DMS153 (cell line): ENCODE measurements at regions not wholly inside any gene's neighbourhood (a gene's known extent, or its start where the extent isn't known, plus 50 kb on each side); places are given as distances from the start of the nearest gene placed in this dataset.
"Not testable (repeated sequence)": the region's sequence is repeated elsewhere in the genome, so short reads cannot be mapped to it uniquely, and the experiment has no call there.

Source experiments
- DNase-seq: peaks from one replicate; lab custom pipeline; 2025; lab: John Stamatoyannopoulos, UW

DNA sequence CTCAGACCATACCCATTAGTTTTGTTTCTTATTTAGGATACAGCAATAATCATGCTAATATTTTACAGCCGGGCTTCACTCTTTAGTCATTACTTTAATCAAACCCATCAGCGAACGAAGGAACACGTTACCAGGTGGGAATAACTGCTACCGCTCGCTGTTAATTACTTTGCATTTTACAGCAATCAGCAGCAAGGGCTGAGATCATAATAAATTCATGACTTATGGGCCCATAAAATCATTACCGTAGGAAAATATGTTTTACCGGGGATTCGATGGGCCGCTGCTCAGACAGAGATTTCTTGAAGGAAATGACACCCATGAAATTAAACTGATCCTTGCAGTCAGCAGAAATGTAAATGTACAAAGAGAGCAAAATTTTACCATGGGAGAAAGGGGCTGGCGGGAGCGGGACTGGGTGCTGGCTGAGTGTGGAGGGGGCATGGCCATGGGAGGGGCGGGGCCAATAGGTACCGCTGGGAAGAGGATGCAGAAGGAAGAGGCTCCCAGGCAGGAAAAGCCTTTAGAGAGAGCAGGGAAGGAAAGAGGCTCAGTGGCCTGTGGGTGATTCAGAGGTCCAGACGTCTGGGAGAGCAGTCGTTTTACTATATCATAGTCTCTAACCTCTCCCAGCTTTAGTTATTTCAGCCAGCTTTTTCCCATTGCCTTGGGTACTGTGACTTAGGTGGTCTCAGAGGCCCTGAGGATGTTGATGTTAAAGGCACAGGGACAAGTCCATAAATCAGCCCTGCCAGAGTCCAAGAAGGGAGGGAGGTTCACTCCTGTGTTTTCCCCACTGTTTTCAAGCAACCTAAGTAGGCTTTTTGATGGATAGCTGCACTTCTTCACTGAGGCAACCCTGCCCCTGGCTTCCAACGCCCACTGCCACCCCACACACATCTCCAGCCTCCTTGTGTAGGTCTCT is 258.9 kb downstream of the SEC16B start:
- DNase-seq, result no peak

DNA sequence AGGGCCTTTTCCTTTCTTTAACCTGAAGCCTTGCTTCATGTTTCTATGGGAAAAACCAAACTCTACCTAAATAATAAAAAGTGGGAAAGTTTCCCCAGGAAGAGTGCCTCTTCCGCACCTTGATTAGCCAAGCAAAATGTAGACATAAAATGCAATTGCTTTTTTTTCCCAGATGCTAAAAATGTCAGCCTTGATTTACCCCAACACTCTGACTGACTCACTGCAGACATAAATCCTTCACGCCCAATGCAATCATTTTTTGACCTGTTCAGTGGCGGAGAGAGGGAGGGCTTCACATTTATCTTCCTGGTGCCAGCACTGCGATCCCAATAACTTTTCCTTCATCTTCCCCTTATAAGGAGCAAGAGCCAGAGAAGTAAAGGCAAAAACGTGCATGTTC is 261.5 kb downstream of the SEC16B start:
- no peak for DNase-seq

DNA sequence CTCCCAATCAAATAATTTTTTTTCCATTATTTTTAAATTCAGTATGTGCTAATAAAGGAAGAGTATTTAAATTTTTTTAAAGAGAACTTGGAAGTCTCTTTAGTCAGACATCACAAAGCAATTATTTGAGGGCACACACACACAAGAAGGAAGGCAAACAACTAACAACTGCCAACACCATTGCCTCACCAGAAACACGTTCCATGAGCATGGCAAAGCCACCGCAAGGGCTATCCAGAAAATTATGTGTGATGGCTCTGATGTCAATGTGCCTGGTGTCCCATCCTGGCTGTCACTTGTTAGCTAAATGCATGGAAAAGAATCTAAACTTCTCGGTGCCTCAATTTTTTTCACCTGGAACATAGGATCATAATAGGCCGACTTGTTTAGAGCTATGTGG is 262.9 kb downstream of the SEC16B start:
- no peak for DNase-seq

DNA sequence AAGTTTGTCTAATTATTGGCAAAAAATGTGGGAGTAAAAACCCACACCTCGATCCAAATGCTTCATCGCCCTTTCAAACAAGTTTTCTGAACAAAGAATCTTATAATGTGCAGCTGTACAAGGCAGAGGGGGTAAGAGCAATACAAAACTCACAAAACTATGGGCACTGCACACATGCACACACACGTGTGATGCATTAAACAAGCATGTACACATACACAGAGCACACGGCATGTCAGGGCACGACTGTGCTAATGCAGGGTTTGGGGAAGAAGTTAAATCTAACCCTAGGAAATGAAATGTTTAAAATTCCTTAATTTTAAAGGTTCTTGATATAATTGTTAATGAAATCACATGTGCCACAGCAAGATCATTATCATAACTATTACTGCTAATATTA is 264.0 kb downstream of the SEC16B start:
- DNase-seq, result no peak

DNA sequence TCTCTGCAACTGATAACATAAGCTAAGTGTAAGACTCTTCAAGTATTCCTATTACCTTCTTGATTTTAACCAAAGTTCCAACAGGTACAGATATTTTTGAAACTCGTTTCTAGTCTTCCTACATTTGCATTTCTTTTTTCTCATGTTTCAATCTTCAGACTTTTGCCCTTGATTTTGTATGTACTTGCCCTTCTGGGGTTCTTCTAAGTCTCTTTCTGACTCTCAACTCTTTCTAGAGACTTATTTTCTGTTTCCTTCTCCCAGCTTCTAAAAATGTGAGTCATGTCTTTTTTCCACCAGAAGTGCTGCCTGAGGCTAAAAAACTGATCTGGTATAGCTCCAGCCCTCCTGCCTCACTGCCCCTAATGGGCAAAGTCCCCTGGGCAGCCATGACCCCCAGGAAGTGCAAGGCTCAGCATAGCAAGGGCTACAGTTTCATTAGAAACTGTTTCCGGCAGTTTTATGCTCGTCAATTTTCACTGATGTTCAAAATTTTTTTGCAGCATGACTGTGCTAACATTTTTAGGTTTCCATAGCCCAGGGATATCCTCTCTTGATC is 265.9 kb downstream of the SEC16B start:
- no peak for DNase-seq

DNA sequence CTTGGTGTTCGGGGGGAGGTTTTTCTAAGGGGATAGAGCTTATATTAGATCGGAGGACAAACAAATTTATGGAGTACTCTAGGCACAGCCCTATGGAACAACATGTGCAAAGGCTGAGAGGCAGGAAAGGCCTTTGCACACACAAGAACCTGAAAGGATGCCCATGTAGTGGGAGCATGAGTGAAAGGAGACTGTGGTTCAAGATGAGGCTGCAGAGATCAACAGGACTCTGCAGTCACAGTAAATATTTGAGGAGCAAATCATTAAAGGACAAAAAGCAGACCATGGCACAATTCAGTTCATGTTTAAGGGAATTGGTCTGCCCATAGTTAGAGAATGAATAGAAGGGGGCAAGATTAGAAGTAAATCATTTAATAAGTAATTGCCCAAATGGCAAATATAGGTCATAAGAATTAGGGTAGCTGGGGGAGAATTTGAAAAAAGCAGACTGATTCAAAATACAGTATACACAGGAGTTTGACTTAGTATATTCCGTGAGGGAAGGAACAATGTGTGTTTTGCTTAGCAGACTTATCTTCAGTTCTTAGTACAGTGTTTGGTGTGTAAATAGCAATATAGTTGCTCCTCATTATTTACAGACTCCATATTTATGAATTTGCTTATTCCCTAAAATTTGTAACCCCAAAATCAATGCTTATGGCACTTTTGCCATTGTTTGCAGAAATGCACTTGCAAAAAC is 268.1 kb downstream of the SEC16B start:
- DNase-seq, result no peak

DNA sequence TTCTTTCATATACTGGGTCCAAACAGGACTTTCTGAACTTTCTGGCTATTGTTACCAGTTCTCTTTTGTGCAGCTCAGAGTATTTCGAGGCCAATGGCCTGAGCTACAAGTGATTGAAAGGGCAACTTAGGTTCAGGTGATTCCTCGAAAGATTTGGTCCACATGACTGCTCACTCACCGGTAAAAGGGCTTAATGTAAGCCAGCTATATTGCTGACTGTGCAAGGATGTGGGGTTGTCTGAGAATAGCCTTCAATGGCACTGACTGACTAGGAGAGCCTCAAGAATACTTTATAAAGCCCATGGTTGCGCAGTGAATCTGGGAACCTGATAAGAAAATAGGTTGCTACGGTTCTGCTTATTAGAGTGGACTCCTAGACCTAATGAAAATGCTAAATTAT is 269.0 kb downstream of the SEC16B start:
- no peak for DNase-seq

DNA sequence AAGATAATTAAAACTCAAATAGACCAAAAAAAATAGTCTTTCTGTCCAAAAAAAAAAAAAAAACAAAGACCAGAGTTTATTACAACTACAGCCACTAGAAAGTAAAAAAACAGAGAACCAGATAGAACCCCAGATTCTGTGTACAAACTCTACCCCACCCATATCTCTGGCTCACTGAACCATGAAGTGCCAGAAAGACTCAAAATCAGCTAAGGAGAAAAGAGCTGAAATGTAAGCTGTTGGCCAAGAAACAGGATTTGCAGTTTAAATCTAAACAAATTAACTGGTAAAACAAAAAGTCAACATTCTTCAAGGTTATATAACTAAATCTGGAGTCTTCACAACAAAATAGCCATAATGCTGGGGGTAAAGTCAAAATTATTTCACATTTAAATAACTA is 278.9 kb downstream of the SEC16B start:
- DNase-seq, result no peak

DNA sequence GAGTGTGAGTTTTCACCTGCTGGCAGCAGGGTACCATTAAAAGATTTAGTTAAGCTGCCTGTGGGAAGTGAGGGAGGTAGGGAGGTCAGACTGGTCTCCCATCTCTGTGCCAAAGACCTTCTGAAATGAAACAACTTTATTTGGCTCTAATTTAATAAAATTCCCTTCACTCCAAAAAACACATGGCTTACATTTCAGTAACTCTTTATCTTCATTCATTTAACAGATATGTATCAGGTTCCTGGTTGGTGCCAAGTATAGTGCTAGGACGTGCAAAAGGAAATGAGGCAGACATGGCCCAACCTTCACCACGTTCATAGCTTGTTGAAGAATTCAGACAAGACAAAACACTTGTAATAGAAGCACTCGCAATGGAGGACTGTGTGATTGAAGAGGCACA is 282.3 kb downstream of the SEC16B start:
- DNase-seq, result no peak

DNA sequence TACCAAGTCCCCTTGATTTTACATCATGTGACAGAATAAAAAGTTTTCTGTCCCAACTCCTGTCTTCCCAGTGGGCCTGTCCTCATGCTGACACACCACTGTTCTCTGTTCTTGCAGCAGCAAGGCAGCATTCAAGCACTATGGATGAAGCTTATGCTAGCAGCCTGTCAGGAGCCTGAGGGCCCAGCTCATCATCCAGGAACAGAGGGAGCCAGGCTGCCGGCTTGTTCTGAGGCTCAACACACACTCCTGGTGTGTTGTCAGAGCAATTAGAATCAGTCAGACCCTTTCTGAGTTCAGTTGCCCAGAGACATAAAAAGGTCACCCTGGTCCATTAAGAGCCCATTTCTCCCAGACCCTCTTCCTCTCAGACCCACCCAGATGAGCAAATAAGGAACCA is 282.9 kb downstream of the SEC16B start:
- DNase-seq, result no peak

DNA sequence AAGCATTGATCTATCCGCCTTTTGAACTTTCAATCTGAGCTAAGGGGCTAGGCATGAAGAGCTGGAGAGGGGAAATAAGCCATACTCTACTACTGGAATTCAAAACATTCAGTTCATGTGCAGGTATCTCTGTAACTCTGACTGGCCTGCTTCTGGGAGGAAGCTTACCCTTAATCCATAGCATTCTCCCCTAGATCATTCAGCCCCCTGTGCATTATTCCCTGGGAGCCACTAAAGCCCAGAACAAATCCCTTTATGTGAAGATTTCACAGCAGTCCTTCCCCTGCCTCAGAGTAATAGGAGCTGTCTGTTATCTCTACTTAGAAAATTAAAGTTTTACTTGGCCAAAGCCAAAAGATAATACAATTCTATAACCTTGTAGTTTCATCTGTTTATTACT is 300.7 kb downstream of the SEC16B start:
- DNase-seq, result no peak

DNA sequence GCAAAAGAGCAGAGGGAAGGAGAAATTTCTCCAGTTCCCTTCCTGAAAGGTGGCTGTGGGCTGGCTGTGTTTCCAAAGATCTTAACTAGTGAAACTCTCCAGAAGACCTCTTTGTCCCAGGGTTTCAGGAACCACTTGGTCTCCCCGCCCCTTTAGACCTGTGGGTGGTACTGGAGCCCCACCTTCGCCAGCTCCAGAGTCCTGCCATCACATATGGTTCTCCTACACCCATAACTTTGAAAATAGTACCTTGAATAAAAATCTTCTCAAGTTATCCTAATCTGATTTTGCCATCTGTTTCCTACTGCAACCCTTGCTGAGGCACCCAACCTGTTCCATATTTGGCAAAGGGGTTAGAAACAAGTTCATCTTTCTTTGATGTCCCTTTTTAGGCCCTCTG is 303.9 kb downstream of the SEC16B start:
- DNase-seq, result no peak

DNA sequence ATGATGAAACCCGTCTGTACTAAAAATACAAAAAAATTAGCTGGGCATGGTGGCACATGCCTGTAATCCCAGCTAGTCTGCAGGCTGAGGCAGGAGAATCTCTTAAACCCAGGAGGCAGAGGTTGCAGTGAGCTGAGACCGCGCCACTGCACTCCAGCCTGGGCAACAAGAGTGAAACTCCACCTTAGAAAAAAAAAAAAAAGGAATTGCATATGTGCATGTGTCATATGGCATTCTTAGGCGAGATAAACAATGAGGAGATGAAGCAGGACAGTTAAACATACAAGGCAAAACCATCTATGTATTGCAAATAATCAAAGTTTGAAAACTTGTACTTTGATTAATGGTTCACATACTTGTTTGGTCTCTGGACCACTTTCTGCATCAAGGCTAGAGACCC is 305.1 kb downstream of the SEC16B start:
- not testable (repeated sequence) for DNase-seq

DNA sequence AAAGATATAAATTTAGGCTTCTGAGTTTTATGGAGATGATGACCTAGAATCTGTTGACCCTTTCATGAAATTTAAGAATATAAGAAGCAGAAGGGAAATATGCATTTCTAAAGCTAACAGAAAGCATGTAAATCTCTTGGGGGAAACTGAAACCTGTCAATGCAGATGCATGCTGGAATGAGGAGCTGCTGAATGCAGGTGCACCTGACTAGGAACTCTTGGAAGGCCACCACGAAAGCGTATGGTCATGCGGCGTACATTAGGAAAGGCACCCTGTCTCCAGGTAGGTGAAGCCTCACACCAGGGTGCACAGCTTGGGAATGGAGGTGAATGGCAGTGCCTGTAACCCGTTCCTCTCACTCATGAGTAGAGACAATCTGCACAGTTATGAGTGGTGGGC is 309.7 kb downstream of the SEC16B start:
- no peak for DNase-seq

DNA sequence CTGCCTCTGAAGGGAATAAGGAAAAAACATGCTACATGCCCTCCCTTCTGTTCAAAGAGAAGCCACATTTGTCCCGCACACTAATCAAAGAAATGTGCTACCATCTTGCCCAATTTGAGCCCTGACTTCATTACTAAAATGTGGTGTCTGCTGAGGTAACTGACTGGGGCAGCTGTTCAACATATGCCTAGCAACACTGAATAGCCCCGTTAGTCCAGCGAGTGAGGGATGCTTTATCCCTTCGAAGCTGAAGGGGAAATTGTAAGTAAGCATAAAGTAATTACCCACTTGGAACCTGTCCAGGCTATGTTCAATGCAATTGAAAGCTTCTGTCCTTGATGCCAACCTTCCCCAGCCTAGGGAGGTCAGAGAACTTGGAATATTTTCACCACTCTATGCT is 310.6 kb downstream of the SEC16B start:
- peak; percentile 22 for DNase-seq

DNA sequence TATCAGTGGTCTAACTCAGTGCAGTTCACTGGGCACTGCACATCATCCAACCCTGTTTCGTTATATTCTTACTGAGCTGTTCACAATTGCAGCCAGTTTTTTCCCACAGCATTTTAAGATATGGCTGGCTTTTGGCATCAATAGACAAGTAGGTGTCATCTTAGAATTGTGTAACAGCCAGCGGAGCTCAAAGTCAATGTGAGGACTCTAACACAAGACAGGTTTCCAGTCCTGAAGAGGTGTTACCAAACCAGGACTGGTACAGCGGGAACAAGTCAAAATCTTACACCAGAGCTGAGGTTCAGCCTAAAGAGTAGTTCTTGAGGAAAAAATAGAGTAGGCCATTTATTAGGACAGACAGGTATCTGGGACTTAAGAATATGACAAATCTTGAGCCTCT is 313.3 kb downstream of the SEC16B start:
- DNase-seq, result no peak

DNA sequence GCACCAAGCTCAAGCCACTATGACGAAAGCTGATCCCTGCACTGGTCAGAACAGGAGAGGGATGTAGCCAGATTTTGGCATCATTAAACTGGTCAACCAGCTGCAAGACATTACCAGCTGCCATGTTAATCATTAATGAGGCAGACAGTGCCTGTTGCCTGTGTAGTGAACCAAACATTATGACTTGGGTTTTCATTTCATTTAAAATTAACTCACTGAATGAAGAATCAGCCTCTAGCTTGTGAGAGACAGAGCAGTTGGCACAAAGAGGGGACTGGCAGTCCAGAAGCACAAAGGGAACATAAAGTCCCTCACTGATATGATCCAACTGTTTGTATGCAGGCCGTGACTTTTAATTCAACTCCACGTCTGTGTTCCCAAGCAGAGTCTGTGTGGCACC is 318.9 kb downstream of the SEC16B start:
- no peak for DNase-seq

DNA sequence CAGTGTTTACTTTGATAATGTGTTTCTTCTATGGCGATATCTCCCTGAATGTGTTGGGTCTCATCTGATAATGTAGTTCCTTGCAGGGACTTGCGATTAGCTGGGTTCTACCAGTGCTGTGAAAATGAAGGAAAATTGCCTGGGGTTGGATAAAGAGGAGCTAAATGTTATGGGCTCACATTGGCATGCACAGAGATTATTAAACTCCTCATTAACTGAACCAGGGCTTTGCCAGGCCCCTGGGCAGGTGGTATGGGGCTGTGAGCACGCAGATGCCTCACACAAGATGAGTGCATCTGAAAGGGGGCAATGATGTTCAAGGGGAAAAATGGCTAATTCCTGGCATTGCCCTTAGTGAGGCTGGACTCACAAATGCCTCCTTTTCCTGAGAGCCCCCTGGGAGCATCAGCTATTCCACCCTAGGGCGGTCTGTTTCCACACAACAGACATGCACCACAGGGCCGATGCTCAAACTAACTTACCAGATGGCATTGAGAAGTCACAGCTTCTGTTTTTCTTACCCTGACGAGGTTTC is 321.1 kb downstream of the SEC16B start:
- DNase-seq, result no peak

DNA sequence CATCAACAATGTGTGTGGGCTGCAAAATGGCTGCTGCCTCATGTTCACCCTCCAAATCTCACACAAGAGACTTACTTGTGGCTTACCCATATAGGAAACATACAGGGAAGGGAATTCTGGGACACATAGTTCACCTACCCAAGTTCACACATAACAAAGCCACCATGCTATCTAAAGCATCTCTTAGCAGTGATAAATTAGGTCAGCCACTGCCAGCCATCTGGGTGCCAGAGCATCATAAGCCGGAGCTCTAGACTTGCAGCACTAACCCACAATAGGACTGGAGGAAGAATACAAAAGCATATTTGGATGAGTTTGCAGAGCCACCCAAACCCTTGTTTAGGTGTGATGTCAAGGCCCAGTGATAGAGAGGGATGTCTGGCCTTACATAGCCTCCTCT is 321.7 kb downstream of the SEC16B start:
- DNase-seq, result no peak

DNA sequence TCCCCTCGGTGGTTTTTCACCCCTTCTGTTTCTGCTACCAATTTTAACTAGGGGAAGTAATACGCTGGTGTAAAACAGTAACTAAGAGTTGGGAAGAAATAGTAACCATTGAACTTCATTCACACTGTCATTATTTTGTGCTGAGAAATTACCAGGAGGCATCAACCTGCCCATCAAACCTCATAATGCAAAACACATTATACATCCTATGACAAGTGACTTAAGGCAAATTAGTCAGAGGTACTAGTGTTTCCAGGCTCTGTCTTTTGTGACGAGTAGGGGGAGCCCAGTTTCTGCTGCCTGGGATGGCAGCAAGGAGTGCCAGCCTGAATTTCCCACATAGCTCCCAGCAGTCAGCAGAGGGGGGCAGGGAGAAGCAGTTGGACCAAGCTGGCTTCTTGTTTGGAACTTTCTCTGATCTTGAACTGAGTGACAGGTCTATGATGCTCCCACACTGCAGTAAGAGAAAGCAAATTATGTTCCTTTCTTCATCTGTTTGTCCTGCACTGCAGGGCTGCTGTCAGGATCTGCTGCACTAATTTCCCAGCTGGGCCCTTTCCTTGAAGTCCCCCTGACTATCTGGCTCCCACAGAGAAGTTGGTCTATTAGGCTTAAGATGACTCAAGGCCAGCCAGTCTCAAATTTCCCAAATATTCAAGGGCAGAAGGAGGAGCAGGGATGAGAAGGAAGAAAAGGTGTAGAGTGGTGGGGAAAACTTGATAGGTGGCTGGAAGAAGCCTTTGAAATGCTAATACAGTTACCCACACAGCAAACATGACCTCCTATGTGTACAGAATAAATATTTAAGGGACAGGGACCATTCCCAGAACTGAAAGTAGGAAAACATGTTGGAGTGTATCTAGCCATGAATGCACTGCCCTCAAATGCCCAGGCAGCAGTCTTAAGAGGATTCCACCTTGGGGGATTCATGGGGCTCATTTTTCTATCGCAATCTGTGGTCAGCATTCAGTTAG is 322.8 kb downstream of the SEC16B start:
- DNase-seq, result no peak

DNA sequence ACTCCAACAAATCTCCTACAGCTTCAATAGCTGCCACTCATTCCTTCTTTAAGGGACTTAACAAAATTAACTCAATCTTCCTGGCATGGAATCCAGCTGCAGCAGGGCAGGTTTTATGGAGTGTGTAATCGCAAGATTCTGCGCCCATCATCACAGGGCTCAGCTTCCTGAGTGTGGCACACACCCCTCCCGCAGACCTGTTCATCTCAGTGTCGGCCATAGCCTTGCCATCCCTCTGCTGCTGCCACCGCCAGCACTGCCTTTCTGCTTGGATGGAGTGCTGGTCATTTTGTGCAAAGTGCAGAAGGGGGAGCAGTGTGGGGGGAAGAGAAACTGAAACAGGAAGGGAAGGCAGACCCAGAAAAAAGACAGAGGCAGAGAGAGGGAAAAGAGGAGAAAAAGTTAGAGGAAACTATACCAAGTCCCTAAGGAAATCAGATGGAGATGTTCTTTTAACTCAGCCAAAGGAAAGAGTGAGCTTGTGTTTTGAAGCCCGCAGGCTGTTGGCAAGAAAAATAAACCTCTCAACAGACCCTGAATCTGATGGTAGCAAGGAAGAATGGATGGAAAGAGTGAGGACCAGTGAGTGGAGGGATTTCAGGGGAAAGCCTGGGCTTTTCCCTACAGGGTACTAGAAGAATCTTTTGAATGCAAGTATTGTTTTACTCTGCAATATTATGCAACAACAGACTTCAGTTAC is 324.2 kb downstream of the SEC16B start:
- DNase-seq, result no peak
